ENCODE measurements at regions not wholly inside any gene's neighbourhood (a gene's known extent, or its start where the extent isn't known, plus 50 kb on each side); places are given as distances from the start of the nearest gene placed in this dataset.

DNA sequence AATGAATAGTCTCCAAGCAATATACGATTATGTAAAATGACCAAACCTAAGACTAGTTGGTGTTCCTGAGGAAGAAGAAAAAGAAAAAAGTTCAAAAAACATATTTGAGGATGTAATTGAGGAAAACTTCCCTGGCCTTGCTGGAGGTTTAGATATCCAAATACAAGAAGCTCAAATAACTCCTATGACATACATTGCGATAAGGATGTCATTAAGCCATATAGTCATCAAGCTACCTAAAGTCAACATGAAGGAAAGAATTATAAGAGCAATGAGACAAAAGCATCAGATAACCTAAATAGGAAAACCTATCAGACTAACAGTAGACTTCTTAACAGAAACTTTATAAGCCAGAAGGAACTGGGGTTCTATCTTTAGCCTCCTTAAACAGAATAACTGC lies 231.1 kb downstream of the TUSC7 start:
- no peak for TF ChIP-seq POLR2A (IDR thresholded peaks at IDR 0.05)
- TF ChIP-seq, protein P1, sequence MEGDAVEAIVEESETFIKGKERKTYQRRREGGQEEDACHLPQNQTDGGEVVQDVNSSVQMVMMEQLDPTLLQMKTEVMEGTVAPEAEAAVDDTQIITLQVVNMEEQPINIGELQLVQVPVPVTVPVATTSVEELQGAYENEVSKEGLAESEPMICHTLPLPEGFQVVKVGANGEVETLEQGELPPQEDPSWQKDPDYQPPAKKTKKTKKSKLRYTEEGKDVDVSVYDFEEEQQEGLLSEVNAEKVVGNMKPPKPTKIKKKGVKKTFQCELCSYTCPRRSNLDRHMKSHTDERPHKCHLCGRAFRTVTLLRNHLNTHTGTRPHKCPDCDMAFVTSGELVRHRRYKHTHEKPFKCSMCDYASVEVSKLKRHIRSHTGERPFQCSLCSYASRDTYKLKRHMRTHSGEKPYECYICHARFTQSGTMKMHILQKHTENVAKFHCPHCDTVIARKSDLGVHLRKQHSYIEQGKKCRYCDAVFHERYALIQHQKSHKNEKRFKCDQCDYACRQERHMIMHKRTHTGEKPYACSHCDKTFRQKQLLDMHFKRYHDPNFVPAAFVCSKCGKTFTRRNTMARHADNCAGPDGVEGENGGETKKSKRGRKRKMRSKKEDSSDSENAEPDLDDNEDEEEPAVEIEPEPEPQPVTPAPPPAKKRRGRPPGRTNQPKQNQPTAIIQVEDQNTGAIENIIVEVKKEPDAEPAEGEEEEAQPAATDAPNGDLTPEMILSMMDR (IDR thresholded peaks at IDR 0.05), result no peak

Data from prostate gland (tissue), 2 donors.